ENCODE measurements at regions not wholly inside any gene's neighbourhood (a gene's known extent, or its start where the extent isn't known, plus 50 kb on each side); places are given as distances from the start of the nearest gene placed in this dataset.
"Not testable (repeated sequence)": the region's sequence is repeated elsewhere in the genome, so short reads cannot be mapped to it uniquely, and the experiment has no call there.

GRCh38 chr1:10867138-10867721 is 70.8 kb upstream of the CASZ1 start:
- peak; percentile 42 to 50 for DNase-seq (ENCODE audit: low read depth in 2 of 2)

DNA sequence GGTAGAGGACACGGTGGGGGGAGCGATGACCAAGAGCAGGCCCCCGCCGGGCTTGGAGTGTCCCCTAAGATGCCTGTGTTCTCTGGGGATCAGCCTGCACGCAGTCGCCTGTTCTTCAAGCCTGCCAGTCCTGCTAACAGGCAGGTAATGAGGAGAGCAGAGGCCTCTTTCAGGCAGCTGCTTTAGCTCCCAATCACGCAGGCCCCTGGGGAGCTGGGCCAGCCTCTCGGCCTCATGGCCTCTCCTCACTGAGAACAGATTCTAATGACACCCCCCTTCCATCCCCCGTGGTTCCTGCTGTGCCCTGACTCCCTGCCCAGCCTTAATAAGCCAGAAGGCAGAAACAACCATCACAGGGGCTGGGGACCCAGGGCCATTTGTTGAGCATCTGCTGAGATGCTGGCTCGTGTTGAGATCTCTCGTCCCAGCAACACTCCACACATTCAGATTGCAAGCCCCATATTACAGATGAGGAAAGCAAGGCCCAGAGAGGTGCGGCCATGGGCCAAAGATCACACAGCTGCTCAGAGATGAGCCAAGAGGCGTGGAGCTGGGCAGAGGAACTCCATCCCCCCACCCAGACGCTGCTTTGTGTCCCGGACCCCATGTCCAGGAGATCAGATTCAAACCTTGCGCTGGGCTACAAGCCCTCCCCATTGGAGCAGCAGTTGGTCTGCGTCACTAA is 71.6 kb upstream of the CASZ1 start:
- no peak for DNase-seq (ENCODE audit: low read depth in 2 of 2)

DNA sequence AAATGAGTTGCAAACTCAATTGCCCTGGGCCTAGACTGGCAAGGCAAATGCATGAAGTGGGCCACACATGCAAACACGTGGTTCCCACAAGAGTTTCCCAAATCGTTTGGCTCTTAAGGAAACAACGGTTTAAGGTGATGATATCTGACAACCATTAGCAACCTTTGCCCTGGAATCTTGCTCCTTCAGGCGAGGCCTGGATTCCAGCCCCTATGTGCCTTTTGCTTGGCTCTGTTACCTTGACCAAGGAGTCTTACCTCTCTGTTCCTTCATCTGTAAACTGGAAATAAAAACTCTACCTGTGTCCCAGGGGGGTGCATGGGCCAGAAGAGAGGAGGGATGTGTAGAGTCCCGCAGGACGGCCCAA is 72.1 kb upstream of the CASZ1 start:
- DNase-seq (ENCODE audit: low read depth in 2 of 2) = no peak

DNA sequence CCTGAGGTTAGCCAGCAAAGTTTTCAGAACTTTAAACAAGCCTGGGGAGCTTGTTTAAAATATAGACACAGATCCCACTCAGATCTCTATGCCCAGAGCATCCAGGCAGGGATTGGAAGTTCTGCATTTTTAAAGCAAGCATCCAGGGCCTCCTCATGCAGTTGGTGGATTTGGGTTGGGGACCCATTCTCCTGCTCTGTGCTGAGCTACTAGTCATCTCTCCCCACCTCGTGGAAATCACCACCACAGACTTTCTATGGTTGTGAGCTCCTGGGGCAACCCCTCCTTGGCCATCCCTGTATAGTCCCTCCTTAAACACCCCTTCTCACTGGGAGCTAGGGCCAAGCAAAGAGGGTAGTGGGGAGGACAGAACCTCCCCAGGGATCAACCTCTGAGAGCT is 73.5 kb upstream of the CASZ1 start:
- DNase-seq (ENCODE audit: low read depth in 2 of 2) = no peak

- DNase-seq (ENCODE audit: low read depth in 2 of 2) = no peak
These were observed 74.1 kb upstream of the CASZ1 start for GRCh38 chr1:10870493-10871096.

GRCh38 chr1:10873189-10873588 is 76.7 kb upstream of the CASZ1 start:
- no peak for DNase-seq (ENCODE audit: low read depth in 2 of 2)

DNA sequence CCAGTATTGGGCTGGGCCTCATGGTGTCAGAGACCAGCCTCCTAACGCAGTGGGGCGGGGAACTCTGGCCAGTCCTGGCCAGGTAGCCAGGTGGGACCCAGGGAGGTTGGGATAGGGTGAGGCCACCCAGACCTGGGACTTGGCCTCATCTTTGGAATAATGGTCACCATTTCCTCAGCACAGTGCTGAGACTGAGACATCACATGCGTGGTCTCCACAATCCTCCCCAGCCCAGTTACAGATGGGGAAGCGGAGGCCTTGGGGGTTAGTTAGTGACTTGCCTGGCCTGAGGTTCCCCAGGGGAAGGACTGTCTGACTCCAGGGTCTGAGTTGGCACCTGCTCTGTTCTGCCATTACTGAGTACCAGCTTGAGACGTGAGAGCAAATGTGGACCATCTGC is 77.9 kb upstream of the CASZ1 start:
- DNase-seq (ENCODE audit: low read depth in 2 of 2) = no peak

DNA sequence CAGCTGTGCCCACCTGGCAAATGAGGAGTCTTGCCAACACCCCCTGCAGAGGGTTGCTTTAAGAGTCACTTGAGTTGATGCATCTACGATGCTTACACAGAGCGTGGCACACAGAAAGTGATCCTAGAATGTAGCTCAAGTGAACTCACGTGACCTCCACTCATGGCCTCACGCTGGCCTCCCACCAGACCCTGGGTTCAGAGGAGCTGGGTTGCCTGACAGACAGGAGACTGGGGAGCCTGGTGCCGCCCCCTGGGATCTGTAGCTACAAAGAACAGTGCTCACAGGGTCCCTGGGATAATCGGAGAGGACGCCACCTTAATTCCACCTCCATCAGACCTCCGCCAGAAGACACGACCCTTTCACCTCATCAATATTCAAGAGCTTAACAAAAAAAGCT is 81.4 kb upstream of the CASZ1 start:
- no peak for DNase-seq (ENCODE audit: low read depth in 2 of 2)

GRCh38 chr1:10878469-10878868 is 82.0 kb upstream of the CASZ1 start:
- DNase-seq (ENCODE audit: low read depth in 2 of 2) = no peak

DNA sequence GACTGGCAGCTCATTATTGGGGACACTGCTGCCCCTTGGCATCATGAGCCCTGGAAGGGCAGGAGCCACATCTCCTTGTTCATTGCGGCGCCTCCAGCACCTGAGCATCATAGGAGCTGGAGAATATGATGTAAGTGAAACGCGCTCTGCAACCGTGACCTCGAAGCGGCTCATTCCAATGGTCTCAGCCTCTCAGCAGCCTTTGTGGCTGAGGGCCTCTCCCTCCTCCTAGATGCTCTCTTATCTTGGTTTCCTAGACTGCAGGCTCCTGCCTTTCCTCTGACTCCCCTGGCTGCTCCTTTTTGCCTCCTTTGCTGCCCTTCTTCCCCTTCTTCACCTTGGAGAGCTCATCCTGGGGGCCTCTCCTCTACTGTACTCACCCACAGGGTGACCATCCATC is 83.6 kb upstream of the CASZ1 start:
- no peak for DNase-seq (ENCODE audit: low read depth in 2 of 2)

GRCh38 chr1:10881046-10881445 is 84.6 kb upstream of the CASZ1 start:
- DNase-seq (ENCODE audit: low read depth in 2 of 2) = no peak

DNA sequence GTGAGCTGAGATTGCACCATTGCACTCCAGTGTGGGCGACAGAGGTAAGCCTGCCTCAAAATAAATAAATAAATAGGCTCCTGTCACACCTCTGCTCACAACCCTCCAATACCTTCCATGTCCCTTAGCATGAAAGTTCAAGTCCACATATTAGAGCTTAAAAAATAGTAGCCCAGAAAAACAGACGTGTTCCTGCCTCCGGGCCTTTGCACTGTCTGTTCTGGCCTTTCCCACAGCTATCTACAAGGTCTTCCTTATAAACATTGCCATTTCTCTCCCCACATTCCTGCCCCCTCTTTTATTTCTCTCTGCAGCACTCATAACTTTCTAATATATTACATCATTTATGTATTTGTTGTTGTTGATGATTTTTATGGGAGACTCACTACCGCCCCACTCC is 85.6 kb upstream of the CASZ1 start:
- no peak for DNase-seq (ENCODE audit: low read depth in 2 of 2)

- DNase-seq (ENCODE audit: low read depth in 2 of 2) = not testable (repeated sequence)
These were observed 90.6 kb upstream of the CASZ1 start for GRCh38 chr1:10887032-10887431.

- DNase-seq (ENCODE audit: low read depth in 2 of 2) = no peak
These were observed 91.8 kb upstream of the CASZ1 start for GRCh38 chr1:10888291-10888690.

DNA sequence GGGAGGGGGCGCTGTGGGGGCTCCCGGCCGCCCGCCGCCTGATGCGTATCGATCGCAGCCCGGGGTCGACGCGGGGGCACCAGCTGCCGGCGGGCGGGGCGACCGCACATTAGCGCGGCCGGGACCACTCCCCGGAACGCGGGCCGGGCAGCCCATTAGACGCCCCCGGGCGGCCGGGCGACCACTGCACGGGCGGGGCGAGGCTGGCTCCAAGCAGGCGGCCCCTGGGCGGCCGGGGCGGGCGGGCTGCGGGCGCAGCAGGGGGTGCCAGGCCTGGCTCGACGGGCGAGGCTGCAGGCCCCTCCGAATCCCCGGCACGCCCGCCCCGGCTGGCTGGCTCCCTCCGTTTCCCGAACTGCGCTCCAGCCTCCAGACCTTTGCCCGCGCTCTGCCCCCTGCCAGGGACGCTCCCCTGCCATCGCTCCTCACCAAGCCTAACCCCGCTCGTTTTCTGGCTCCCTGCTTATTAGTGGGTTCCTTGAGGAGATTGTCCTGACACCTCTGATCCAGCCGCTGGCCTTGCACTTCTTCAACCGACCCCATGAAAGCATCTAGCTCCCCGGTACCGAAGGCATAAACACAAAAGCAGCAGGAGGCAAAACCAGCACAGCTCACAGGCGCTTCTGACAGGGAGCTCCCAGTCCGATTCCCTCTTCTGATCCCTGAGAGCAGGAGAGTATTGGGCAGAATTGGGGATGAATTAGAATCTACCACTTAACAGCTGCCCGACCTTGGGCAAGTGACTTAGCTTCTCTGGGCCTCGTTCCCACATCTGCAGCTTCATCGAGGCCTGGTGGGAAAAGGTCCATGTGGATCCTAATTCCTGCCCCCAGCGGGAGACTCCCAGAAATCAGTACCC is 92.6 kb upstream of the CASZ1 start:
- no peak for DNase-seq (ENCODE audit: low read depth in 2 of 2)

DNA sequence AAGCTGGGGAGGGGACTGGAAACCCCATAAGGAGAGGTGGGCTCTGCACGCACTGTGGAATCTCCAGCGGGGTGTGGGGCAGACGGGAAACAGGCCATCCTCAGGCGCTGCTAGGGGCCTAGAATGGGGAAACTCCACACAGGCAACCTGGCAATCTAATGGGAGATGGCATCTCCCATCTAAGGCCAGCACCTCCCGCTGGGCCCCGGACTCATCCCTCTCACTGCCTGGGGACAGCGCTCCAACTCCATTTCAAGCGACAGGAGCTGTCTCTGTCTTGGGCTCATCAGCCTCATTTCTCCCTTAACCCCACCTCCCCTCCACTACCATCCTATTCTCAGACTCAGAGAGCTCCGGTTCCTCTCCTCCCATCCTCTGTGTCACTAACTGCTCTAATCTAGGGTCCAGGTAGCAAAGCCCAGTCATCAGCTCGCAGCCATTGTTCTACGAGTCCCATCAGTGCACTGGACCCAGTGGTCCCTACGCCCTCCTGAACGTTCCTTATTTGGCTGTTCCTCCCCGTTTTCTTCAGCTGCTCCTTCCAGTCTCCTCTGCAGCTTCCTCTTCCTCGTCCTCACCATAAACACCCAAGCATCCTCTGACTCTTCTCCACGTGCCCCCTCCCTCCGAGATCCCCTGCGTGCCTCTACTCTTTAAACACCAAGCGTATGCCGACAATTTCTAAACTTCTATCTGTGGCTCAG is 93.4 kb upstream of the CASZ1 start:
- DNase-seq (ENCODE audit: low read depth in 2 of 2) = no peak

GRCh38 chr1:10890491-10891071 is 94.1 kb upstream of the CASZ1 start:
- DNase-seq (ENCODE audit: low read depth in 2 of 2) = no peak

GRCh38 chr1:10891091-10891490 is 94.6 kb upstream of the CASZ1 start:
- no peak for DNase-seq (ENCODE audit: low read depth in 2 of 2)

GRCh38 chr1:10892138-10893065 is 96.0 kb upstream of the CASZ1 start:
- DNase-seq (ENCODE audit: low read depth in 2 of 2) = no peak

GRCh38 chr1:10895621-10896020 is 99.2 kb upstream of the CASZ1 start:
- DNase-seq (ENCODE audit: low read depth in 2 of 2) = no peak

DNA sequence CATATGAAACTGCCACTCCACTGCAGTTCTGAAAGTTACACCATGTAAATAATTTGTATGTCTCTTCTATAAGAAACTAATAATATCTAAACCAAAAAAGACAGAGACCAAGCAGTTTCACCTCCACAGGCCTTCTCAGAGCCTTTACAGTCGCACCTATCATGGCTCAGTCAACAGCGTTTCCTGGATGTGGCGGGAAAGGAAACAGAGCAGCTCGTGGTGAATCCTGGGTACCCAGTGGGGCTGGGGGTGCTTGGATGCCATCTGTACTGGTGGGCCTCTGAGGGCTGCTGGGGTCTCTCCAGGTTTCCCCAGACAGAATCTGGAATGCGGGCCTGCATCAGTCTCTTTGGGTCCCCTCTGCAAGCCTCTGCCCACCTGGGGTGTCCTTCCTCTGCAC is 100.2 kb upstream of the CASZ1 start:
- no peak for DNase-seq (ENCODE audit: low read depth in 2 of 2)
